CD8-positive, alpha-beta memory T cell (primary cell): ENCODE measurements at regions not wholly inside any gene's neighbourhood (a gene's known extent, or its start where the extent isn't known, plus 50 kb on each side); places are given as distances from the start of the nearest gene placed in this dataset.

Source experiments
- CTCF ChIA-PET: fragments of 350-600 bp; sonication (Branson Sonifier 250); formaldehyde crosslinking; loops from one replicate; lab custom pipeline; 2021; ENCODE audit warnings: antibody characterized with exemption; lab: Charles Lee
- POLR2A ChIA-PET: fragments of 350-600 bp; sonication (Branson Sonifier 250); formaldehyde crosslinking; loops from one replicate; lab custom pipeline; 2021; ENCODE audit warnings: antibody characterized with exemption; lab: Charles Lee
- DNase-seq, 5 donors: peaks; one replicate each; pipeline versions ENCODE4 v3.0.0 to v3.0.0-alpha.2; 2020 to 2022; ENCODE audit warnings: mixed read lengths in 1 of 5
- H3K27ac ChIP-seq: one replicate; pipeline ENCODE4 v1.7.0; 2013; ENCODE audit warnings: low read depth, mild to moderate bottlenecking, low read length, moderate library complexity
- H3K27me3 ChIP-seq: 2 replicates; pipeline ENCODE4 v1.7.0; 2013; ENCODE audit warnings: low read length, mild to moderate bottlenecking; ENCODE audit not compliant: insufficient read depth, poor library complexity, severe bottlenecking
- H3K36me3 ChIP-seq: 2 replicates; pipeline ENCODE4 v1.7.0; 2013; ENCODE audit warnings: mild to moderate bottlenecking, low read length, moderate library complexity; ENCODE audit not compliant: insufficient read depth
- H3K4me1 ChIP-seq: 2 replicates; pipeline ENCODE4 v1.7.0; 2013; ENCODE audit warnings: mild to moderate bottlenecking, low read length, moderate library complexity; ENCODE audit not compliant: insufficient read depth
- H3K4me3 ChIP-seq: 2 replicates; pipeline ENCODE4 v1.7.0; 2013; ENCODE audit warnings: mild to moderate bottlenecking, low read length
- H3K9me3 ChIP-seq: 2 replicates; pipeline ENCODE4 v1.7.0; 2013; ENCODE audit warnings: mild to moderate bottlenecking, low read length
- H3K27ac Mint-ChIP-seq, 8 donors: one replicate each; pipeline ENCODE4 v1.8.0; 2020 to 2021; ENCODE audit warnings: mixed read lengths in 8 of 8, mild to moderate bottlenecking in 6 of 8, inconsistent platforms in 3 of 8, moderate library complexity in 3 of 8
- H3K27me3 Mint-ChIP-seq, 2 donors: one replicate each; pipeline ENCODE4 v1.8.0; 2020 to 2021; ENCODE audit warnings: mixed read lengths in 2 of 2, mild to moderate bottlenecking in 1 of 2, moderate library complexity in 1 of 2
- H3K36me3 Mint-ChIP-seq, 3 donors: one replicate each; pipeline ENCODE4 v1.8.0; 2020 to 2021; ENCODE audit warnings: mixed read lengths in 3 of 3, inconsistent platforms in 1 of 3, mild to moderate bottlenecking in 1 of 3
- H3K4me1 Mint-ChIP-seq, 3 donors: one replicate each; pipeline ENCODE4 v1.8.0; 2020 to 2021; ENCODE audit warnings: mixed read lengths in 3 of 3, inconsistent platforms in 1 of 3, mild to moderate bottlenecking in 1 of 3
- H3K4me3 Mint-ChIP-seq, 7 donors: one replicate each; pipeline ENCODE4 v1.8.0; 2020 to 2021; ENCODE audit warnings: mixed read lengths in 7 of 7, mild to moderate bottlenecking in 6 of 7, moderate library complexity in 4 of 7, inconsistent platforms in 2 of 7
- H3K9me3 Mint-ChIP-seq, 5 donors: one replicate each; pipeline ENCODE4 v1.8.0; 2020 to 2022; ENCODE audit warnings: mixed read lengths in 5 of 5, mild to moderate bottlenecking in 3 of 5, moderate library complexity in 2 of 5, inconsistent platforms in 1 of 5

DNA sequence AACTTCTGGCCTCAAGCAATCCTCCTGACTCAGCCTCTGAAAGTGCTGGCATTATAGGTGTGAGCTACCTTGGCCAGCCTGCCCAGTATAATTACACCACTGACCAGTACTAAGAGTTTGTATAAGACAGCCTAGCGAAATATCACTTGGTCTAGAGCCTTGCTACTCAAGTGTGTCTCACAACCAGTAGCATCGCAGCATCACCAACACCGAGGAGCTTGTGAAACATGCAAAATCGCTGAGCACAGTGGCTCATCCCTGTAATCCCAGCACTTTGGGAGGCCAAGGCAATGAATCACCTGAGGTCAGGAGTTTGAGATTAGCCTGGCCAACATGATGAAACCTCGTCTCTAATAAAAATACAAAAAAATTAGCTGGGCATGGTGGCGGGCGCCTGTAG lies 102.0 kb upstream of the GATB start:
- H3K27me3 Mint-ChIP-seq, result peaks cover 6 to 14% of the 10 kb centered on the region in 2 donors

DNA sequence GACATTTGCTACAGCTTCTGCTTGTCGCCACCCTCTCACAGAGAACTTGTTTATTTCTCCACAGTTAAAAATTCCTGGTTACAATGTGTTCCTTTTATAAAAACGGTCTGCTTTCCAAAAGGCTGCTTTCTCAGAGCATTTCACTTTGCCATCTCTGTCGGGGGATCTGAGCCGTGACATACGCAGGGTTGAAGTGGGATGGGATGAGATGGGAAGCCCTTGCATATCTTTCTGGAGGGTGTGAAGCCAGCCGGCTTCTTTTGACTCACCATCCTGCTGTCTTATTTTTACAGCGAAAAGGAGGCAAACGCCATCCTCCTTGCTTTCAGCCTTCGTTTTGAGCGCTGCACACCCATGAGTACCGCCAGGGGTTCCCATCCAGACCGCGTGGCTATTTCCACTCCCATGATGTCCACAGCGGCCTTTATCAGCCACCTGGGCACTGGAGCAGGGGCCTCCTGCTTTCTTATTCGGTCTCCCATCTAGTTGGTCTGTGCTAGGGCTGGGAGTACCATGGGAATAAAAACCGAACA lies 99.8 kb upstream of the GATB start:
- POLR2A ChIA-PET, result no interaction called here
- H3K27ac ChIP-seq, result no peak overlapping the region
- H3K36me3 Mint-ChIP-seq, result no peaks in the 10 kb centered on the region
- no peaks in the 10 kb centered on the region for H3K9me3 ChIP-seq
- DNase-seq, result no peak
- H3K27me3 ChIP-seq, result no peaks in the 10 kb centered on the region
- no peaks in the 10 kb centered on the region for H3K9me3 Mint-ChIP-seq
- CTCF ChIA-PET, result no interaction called here
- H3K36me3 ChIP-seq, result no peaks in the 10 kb centered on the region
- no peak overlapping the region for H3K4me3 ChIP-seq
- H3K27ac Mint-ChIP-seq, result no peak overlapping the region
- H3K27me3 Mint-ChIP-seq, result peaks cover 4 to 14% of the 10 kb centered on the region in 2 donors
- H3K4me1 Mint-ChIP-seq, result peaks cover 5 to 10% (median 9%) of the 10 kb centered on the region in 3 donors
- no peaks in the 10 kb centered on the region for H3K4me1 ChIP-seq
- H3K4me3 Mint-ChIP-seq, result no peak overlapping the region

More for the DNA sequence above, 102.0 kb upstream of the GATB start:
- no peak overlapping the region for H3K4me3 ChIP-seq
- H3K27ac ChIP-seq, result no peak overlapping the region
- CTCF ChIA-PET, result interaction anchor here (0.6 kb wide), 1 partner anchor 14 kb away, joined by 3 read pairs; no protein-coding TSS in a partner anchor
- Mint-ChIP-seq H3K36me3 (peaks cover 0 to 11% (median 3%) of the 10 kb centered on the region in 3 donors), H3K4me3 (no peak overlapping the region), H3K4me1 (peaks cover 5 to 19% (median 6%) of the 10 kb centered on the region in 3 donors), H3K9me3 (peaks cover 0 to 3% (median 1%) of the 10 kb centered on the region in 5 donors), H3K27ac (no peak overlapping the region)
- POLR2A ChIA-PET, result no interaction called here
- H3K36me3 ChIP-seq, result no peaks in the 10 kb centered on the region
- DNase-seq, result no peak
- H3K4me1 ChIP-seq, result no peaks in the 10 kb centered on the region
- no peaks in the 10 kb centered on the region for H3K9me3 ChIP-seq
- H3K27me3 ChIP-seq, result no peaks in the 10 kb centered on the region

DNA sequence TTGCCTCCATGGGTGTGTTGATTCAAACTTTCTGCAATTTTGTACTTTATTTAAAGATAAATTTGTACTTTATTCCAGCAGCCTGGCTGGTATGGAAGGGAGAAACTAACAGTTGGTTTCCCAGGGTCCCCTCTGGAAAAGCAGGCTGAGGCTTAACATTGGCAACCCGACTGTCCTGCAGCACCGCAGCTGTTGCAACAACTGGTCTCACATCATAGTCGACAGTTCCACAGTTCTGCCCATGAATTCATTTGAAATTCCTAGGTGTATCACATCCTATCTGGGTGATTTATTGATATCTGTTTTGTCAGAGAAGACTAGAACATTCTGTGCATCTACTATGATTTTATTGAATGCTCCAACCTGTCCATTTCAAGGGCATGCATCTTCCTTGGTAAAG lies 98.8 kb upstream of the GATB start:
- H3K27ac Mint-ChIP-seq, result no peak overlapping the region
- H3K4me3 Mint-ChIP-seq, result no peak overlapping the region
- peaks cover 0 to 4% (median 1%) of the 10 kb centered on the region in 3 donors for H3K4me1 Mint-ChIP-seq
- CTCF ChIA-PET, result no interaction called here
- POLR2A ChIA-PET, result no interaction called here
- no peaks in the 10 kb centered on the region for H3K36me3 ChIP-seq
- peaks cover 3 to 14% of the 10 kb centered on the region in 2 donors for H3K27me3 Mint-ChIP-seq
- DNase-seq, result no peak
- no peaks in the 10 kb centered on the region for H3K9me3 Mint-ChIP-seq
- H3K9me3 ChIP-seq, result no peaks in the 10 kb centered on the region
- no peaks in the 10 kb centered on the region for H3K4me1 ChIP-seq
- H3K27me3 ChIP-seq, result no peaks in the 10 kb centered on the region
- peaks cover 0 to under 1% (median 0%) of the 10 kb centered on the region in 3 donors for H3K36me3 Mint-ChIP-seq
- H3K27ac ChIP-seq, result no peak overlapping the region
- H3K4me3 ChIP-seq, result no peak overlapping the region

GRCh38 chr4:151858356-151858755 lies 97.5 kb upstream of the GATB start:
- CTCF ChIA-PET, result no interaction called here
- H3K36me3 ChIP-seq, result no peaks in the 10 kb centered on the region
- H3K36me3 Mint-ChIP-seq, result peaks cover 0 to 3% (median 0%) of the 10 kb centered on the region in 3 donors

GRCh38 chr4:151857368-151857767 lies 96.6 kb upstream of the GATB start:
- ChIA-PET CTCF (no interaction called here), POLR2A (no interaction called here)
- no peak for DNase-seq
- Mint-ChIP-seq H3K9me3 (no peaks in the 10 kb centered on the region), H3K27me3 (peaks cover 3 to 14% of the 10 kb centered on the region in 2 donors), H3K4me3 (no peak overlapping the region), H3K36me3 (peaks cover 0 to 3% (median 0%) of the 10 kb centered on the region in 3 donors), H3K27ac (peak overlapping the region in 1 of 8 donors; percentile 13), H3K4me1 (peaks cover 0 to 4% (median 0%) of the 10 kb centered on the region in 3 donors)
- Histone ChIP-seq H3K27me3 (no peaks in the 10 kb centered on the region), H3K4me3 (no peak overlapping the region), H3K27ac (no peak overlapping the region), H3K4me1 (no peaks in the 10 kb centered on the region), H3K36me3 (no peaks in the 10 kb centered on the region), H3K9me3 (no peaks in the 10 kb centered on the region)

More at GRCh38 chr4:151858356-151858755, 97.5 kb upstream of the GATB start:
- no peak for DNase-seq
- POLR2A ChIA-PET, result no interaction called here
- Mint-ChIP-seq H3K27me3 (peaks cover 3 to 14% of the 10 kb centered on the region in 2 donors), H3K27ac (no peak overlapping the region), H3K4me3 (no peak overlapping the region), H3K9me3 (no peaks in the 10 kb centered on the region), H3K4me1 (peaks cover 0 to 4% (median 0%) of the 10 kb centered on the region in 3 donors)
- Histone ChIP-seq H3K27ac (no peak overlapping the region), H3K4me1 (no peaks in the 10 kb centered on the region), H3K27me3 (no peaks in the 10 kb centered on the region), H3K4me3 (no peak overlapping the region), H3K9me3 (no peaks in the 10 kb centered on the region)

- H3K9me3 Mint-ChIP-seq, result no peaks in the 10 kb centered on the region
- no peak for DNase-seq
- H3K4me3 ChIP-seq, result no peak overlapping the region
- no peaks in the 10 kb centered on the region for H3K4me1 ChIP-seq
- no peaks in the 10 kb centered on the region for H3K27me3 ChIP-seq
- CTCF ChIA-PET, result no interaction called here
- no peak overlapping the region for H3K4me3 Mint-ChIP-seq
- H3K27me3 Mint-ChIP-seq, result peaks cover 3% of the 10 kb centered on the region in 2 donors
- H3K36me3 ChIP-seq, result no peaks in the 10 kb centered on the region
- H3K27ac Mint-ChIP-seq, result no peak overlapping the region
- H3K27ac ChIP-seq, result no peak overlapping the region
- POLR2A ChIA-PET, result no interaction called here
- peaks cover 0 to 3% (median 0%) of the 10 kb centered on the region in 3 donors for H3K36me3 Mint-ChIP-seq
- H3K9me3 ChIP-seq, result no peaks in the 10 kb centered on the region
- H3K4me1 Mint-ChIP-seq, result peaks cover 0 to 4% (median 0%) of the 10 kb centered on the region in 3 donors
Observed at GRCh38 chr4:151855747-151856146, 94.9 kb upstream of the GATB start.

GRCh38 chr4:151854731-151855130 lies 93.9 kb upstream of the GATB start:
- H3K4me3 Mint-ChIP-seq, result no peak overlapping the region
- H3K9me3 Mint-ChIP-seq, result peaks cover 0 to 2% (median 0%) of the 10 kb centered on the region in 5 donors
- POLR2A ChIA-PET, result no interaction called here

GRCh38 chr4:151853034-151853433 lies 92.2 kb upstream of the GATB start:
- H3K9me3 ChIP-seq, result no peaks in the 10 kb centered on the region
- no peak overlapping the region for H3K27ac ChIP-seq
- ChIA-PET CTCF (interaction anchor here (1.1 to 1.6 kb wide), 2 partner anchors 9 to 12 kb away, joined by 3 read pairs; no protein-coding TSS in a partner anchor), POLR2A (no interaction called here)
- peaks cover 0 to 9% (median 0%) of the 10 kb centered on the region in 3 donors for H3K36me3 Mint-ChIP-seq
- H3K27me3 Mint-ChIP-seq, result peaks cover 0 to 5% of the 10 kb centered on the region in 2 donors
- no peak overlapping the region for H3K4me3 ChIP-seq
- no peak overlapping the region for H3K27ac Mint-ChIP-seq
- H3K9me3 Mint-ChIP-seq, result peaks cover 0 to 5% (median 0%) of the 10 kb centered on the region in 5 donors
- no peaks in the 10 kb centered on the region for H3K4me1 ChIP-seq
- H3K4me1 Mint-ChIP-seq, result peaks cover 0 to 4% (median 0%) of the 10 kb centered on the region in 3 donors
- DNase-seq, result no peak
- no peak overlapping the region for H3K4me3 Mint-ChIP-seq
- H3K27me3 ChIP-seq, result no peaks in the 10 kb centered on the region
- no peaks in the 10 kb centered on the region for H3K36me3 ChIP-seq

More at GRCh38 chr4:151854731-151855130, 93.9 kb upstream of the GATB start:
- Histone ChIP-seq H3K27me3 (no peaks in the 10 kb centered on the region), H3K27ac (no peak overlapping the region), H3K4me3 (no peak overlapping the region), H3K36me3 (no peaks in the 10 kb centered on the region), H3K4me1 (no peaks in the 10 kb centered on the region), H3K9me3 (no peaks in the 10 kb centered on the region)
- CTCF ChIA-PET, result no interaction called here
- DNase-seq, result no peak
- H3K4me1 Mint-ChIP-seq, result peaks cover 0 to 4% (median 0%) of the 10 kb centered on the region in 3 donors
- peaks cover 0 to 5% (median 0%) of the 10 kb centered on the region in 3 donors for H3K36me3 Mint-ChIP-seq
- no peak overlapping the region for H3K27ac Mint-ChIP-seq
- H3K27me3 Mint-ChIP-seq, result peaks cover under 1 to 3% of the 10 kb centered on the region in 2 donors
